Fibroblast of gingiva (primary cell): ENCODE measurements at regions not wholly inside any gene's neighbourhood (a gene's known extent, or its start where the extent isn't known, plus 50 kb on each side); places are given as distances from the start of the nearest gene placed in this dataset.

Source experiments
- DNase-seq: peaks from one replicate; pipeline ENCODE4 v3.0.0-alpha.2; 2011; ENCODE audit warnings: low read depth

- no peak for DNase-seq
Observed at GRCh38 chr14:96143906-96144305, 60.7 kb upstream of the BDKRB2 start.

- DNase-seq, result peak; percentile 81
Observed at GRCh38 chr14:96145116-96145864, 59.3 kb upstream of the BDKRB2 start.

- peak; percentile 91 for DNase-seq
Observed at GRCh38 chr14:96146131-96146771, 58.4 kb upstream of the BDKRB2 start.

- no peak for DNase-seq
Observed at GRCh38 chr14:96148631-96149030, 56.0 kb upstream of the BDKRB2 start.

- DNase-seq, result no peak
Observed at GRCh38 chr14:96149131-96149530, 55.5 kb upstream of the BDKRB2 start.

GRCh38 chr14:96150214-96150613, 54.4 kb upstream of the BDKRB2 start:
- no peak for DNase-seq

GRCh38 chr14:96151242-96151641, 53.4 kb upstream of the BDKRB2 start:
- DNase-seq, result no peak

- DNase-seq, result no peak
Observed at GRCh38 chr14:96153003-96153402, 51.6 kb upstream of the BDKRB2 start.
